DND-41 (cell line): ENCODE measurements at regions not wholly inside any gene's neighbourhood (a gene's known extent, or its start where the extent isn't known, plus 50 kb on each side); places are given as distances from the start of the nearest gene placed in this dataset.

Experiments
- ATAC-seq: fragments of 200-7000 bp; cut with Tn5 transposase; 3 replicates; pipeline ENCODE4 v1.9.1; 2021; ENCODE audit warnings: low read depth; ENCODE audit not compliant: insufficient read depth
- DNase-seq: peaks from one replicate; pipeline ENCODE4 v3.0.0-alpha.2; 2020
- H2AFZ ChIP-seq: 2 replicates; pipeline ENCODE4 v1.6.0; 2012; ENCODE audit warnings: low read depth, low read length
- H3K27ac ChIP-seq: 2 replicates; pipeline ENCODE4 v1.5.1; 2012; ENCODE audit warnings: low read length, inconsistent platforms
- H3K27me3 ChIP-seq: fragments of 200-600 bp; sonication (generic); 2 replicates; pipeline ENCODE4 v1.6.0; 2012; ENCODE audit warnings: low read length, mild to moderate bottlenecking, inconsistent platforms; ENCODE audit not compliant: insufficient read depth, poor library complexity
- H3K36me3 ChIP-seq: 2 replicates; pipeline ENCODE4 v1.5.1; 2012; ENCODE audit warnings: low read length, inconsistent platforms; ENCODE audit not compliant: insufficient read depth
- H3K4me1 ChIP-seq: 2 replicates; pipeline ENCODE4 v1.5.1; 2012; ENCODE audit warnings: mild to moderate bottlenecking, low read length; ENCODE audit not compliant: insufficient read depth
- H3K4me2 ChIP-seq: 2 replicates; pipeline ENCODE4 v1.6.0; 2012; ENCODE audit warnings: mild to moderate bottlenecking, moderate library complexity, low read length, inconsistent platforms; ENCODE audit not compliant: insufficient read depth
- H3K4me3 ChIP-seq, 2 experiments: fragments of 200-600 bp in 1 of 2; shearing (Covaris generic) in 1 of 2; 2 replicates each; pipeline ENCODE4 v1.5.1; 2012 to 2016; ENCODE audit warnings: inconsistent platforms in 2 of 2, low read length in 2 of 2, mild to moderate bottlenecking in 2 of 2, low read depth in 1 of 2, moderate library complexity in 1 of 2
- H3K79me2 ChIP-seq: 2 replicates; pipeline ENCODE4 v1.6.0; 2012; ENCODE audit warnings: low read length, inconsistent platforms; ENCODE audit not compliant: insufficient read depth
- H3K9ac ChIP-seq: 2 replicates; pipeline ENCODE4 v1.6.0; 2012; ENCODE audit warnings: low read depth, mild to moderate bottlenecking, inconsistent platforms, low read length, moderate library complexity
- H3K9me3 ChIP-seq: 2 replicates; pipeline ENCODE4 v1.5.1; 2012; ENCODE audit warnings: low read length, moderate library complexity, mild to moderate bottlenecking, inconsistent platforms; ENCODE audit not compliant: insufficient read depth, severe bottlenecking
- H4K20me1 ChIP-seq: 2 replicates; pipeline ENCODE4 v1.6.0; 2012; ENCODE audit warnings: low read length; ENCODE audit not compliant: insufficient read depth
- EZH2 ChIP-seq: IDR thresholded peaks from 3 replicates; pipeline ENCODE4 v1.6.1; 2012; ENCODE audit warnings: borderline replicate concordance, low read depth, mild to moderate bottlenecking, moderate library complexity, low read length, inconsistent platforms; ENCODE audit not compliant: severe bottlenecking
- TF ChIP-seq, protein P1 (sequence below): IDR thresholded peaks from 2 replicates; pipeline ENCODE4 v1.5.1; 2012; ENCODE audit warnings: borderline replicate concordance, low read length, moderate library complexity, mild to moderate bottlenecking; ENCODE audit not compliant: poor library complexity, severe bottlenecking; ENCODE audit errors: extremely low read depth

DNA sequence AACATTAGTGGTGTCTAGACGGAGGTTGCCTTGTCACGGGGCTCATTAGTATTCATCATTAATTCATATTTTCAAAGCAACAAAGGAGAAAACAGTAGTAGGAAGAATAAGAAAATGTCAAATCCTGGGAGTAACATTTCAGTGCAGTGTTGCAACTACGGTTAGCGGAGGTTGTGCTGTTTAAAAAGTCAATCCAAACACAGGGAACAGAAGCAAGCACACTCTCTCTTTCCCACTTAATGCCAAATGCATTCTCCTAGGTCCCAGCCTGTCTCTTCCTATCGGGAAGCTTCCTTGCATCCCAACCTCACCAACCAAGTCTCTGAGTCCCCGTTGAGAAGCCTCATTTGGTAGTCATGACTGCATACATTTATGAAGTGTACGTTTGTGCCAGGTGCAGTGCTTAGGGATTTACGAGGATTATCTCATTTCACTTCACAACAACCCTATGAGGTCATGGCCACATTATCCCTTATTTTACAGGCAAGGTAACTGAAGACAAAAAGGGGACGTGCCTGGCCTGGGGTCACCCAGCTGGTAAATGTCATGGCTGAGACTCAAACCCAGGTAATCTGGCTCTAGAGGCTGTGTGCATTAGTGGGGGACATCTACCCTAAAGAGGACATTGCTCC lies 283.6 kb upstream of the SALL1 start:
- Histone ChIP-seq H3K9ac (no peak overlapping the region), H4K20me1 (no peaks in the 10 kb centered on the region), H3K36me3 (no peaks in the 10 kb centered on the region), H2AFZ (no peak overlapping the region), H3K27me3 (no peaks in the 10 kb centered on the region), H3K4me2 (no peak overlapping the region), H3K79me2 (no peaks in the 10 kb centered on the region), H3K9me3 (no peaks in the 10 kb centered on the region), H3K4me1 (no peaks in the 10 kb centered on the region), H3K4me3 (no peak overlapping the region), H3K27ac (no peak overlapping the region)
- no peak for DNase-seq
- TF ChIP-seq EZH2: no peak
- TF ChIP-seq, protein P1, sequence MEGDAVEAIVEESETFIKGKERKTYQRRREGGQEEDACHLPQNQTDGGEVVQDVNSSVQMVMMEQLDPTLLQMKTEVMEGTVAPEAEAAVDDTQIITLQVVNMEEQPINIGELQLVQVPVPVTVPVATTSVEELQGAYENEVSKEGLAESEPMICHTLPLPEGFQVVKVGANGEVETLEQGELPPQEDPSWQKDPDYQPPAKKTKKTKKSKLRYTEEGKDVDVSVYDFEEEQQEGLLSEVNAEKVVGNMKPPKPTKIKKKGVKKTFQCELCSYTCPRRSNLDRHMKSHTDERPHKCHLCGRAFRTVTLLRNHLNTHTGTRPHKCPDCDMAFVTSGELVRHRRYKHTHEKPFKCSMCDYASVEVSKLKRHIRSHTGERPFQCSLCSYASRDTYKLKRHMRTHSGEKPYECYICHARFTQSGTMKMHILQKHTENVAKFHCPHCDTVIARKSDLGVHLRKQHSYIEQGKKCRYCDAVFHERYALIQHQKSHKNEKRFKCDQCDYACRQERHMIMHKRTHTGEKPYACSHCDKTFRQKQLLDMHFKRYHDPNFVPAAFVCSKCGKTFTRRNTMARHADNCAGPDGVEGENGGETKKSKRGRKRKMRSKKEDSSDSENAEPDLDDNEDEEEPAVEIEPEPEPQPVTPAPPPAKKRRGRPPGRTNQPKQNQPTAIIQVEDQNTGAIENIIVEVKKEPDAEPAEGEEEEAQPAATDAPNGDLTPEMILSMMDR: no peak
- no peak for ATAC-seq

DNA sequence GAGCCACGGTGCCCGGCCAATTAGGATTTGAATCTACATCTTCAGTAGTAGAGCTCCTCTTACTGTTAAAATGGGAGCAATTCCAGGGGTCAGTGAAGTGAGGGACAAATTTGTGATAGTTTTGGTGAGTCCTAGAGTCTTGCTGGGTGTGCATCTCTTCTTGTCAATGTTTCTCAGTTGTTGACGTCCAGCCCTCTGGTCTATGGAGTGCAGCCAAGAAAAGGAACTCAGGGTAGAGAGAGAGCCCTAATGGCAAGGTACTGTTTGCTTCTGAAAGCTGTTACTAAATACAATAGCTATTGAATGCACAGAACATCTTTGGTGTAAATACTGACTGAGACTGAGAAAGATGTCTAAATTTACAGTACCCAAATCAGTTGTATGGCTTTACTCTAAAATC lies 282.5 kb upstream of the SALL1 start:
- ATAC-seq (no peak), DNase-seq (no peak)
- H3K9ac ChIP-seq: no peak overlapping the region
- no peak overlapping the region for H3K4me2 ChIP-seq
- no peaks in the 10 kb centered on the region for H3K27me3 ChIP-seq
- H3K79me2 ChIP-seq: no peaks in the 10 kb centered on the region
- H2AFZ ChIP-seq: no peak overlapping the region
- no peaks in the 10 kb centered on the region for H3K36me3 ChIP-seq
- no peak overlapping the region for H3K27ac ChIP-seq
- H3K4me3 ChIP-seq: no peak overlapping the region
- TF ChIP-seq, protein P1: no peak
- TF ChIP-seq EZH2: no peak
- no peaks in the 10 kb centered on the region for H4K20me1 ChIP-seq
- H3K4me1 ChIP-seq: no peaks in the 10 kb centered on the region
- H3K9me3 ChIP-seq: no peaks in the 10 kb centered on the region

DNA sequence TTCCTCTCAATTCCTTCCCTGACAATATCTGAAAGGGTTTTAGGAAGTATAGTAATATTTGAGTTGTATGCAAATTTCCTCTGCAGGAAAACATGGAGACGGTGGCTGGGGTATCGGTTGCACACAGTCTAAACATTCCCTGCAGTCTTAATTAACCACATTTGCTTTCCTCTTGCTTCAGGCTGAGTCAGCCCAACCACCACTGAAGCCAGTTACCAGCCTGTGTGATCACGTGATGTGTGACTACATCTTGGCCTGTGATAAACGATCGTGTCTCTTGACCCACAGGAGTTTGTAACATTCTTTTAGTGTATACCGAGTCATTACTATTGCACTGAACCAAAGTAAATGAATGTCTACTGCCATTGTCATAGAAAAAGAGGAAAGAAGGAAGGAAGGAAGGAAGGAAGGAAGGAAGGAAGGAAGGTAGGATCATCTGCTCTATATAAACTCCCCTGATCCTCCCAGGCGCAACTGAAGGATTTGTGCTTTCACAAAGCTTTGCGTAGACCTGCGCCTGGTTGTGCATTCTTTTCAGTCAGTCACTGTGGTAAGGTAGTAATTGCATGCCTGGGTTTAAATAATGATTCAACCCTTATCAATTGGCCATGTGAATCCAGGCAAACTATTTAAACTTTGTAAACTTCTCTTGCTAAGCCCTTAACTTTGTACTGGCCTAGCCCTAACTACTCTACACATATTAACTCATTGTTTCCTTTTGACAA lies 280.6 kb upstream of the SALL1 start:
- no peak for ATAC-seq
- Histone ChIP-seq H3K36me3 (no peaks in the 10 kb centered on the region), H2AFZ (no peak overlapping the region), H3K4me2 (no peak overlapping the region), H3K4me3 (no peak overlapping the region), H3K27me3 (no peaks in the 10 kb centered on the region), H4K20me1 (no peaks in the 10 kb centered on the region), H3K9ac (no peak overlapping the region), H3K4me1 (no peaks in the 10 kb centered on the region), H3K27ac (no peak overlapping the region), H3K79me2 (no peaks in the 10 kb centered on the region), H3K9me3 (no peaks in the 10 kb centered on the region)
- no peak for DNase-seq
- TF ChIP-seq EZH2: no peak
- TF ChIP-seq, protein P1: no peak
